ENCODE measurements at regions not wholly inside any gene's neighbourhood (a gene's known extent, or its start where the extent isn't known, plus 50 kb on each side); places are given as distances from the start of the nearest gene placed in this dataset.
A peak's percentile ranks its signal among the peaks of the same experiment; 100 is the strongest.

GRCh38 chr2:120817136-120817955 is 81.7 kb downstream of the GLI2 start:
- no peaks in the 10 kb centered on the region for H3K27me3 ChIP-seq
- H3K27ac ChIP-seq: no peak overlapping the region
- TF ChIP-seq, protein P1, sequence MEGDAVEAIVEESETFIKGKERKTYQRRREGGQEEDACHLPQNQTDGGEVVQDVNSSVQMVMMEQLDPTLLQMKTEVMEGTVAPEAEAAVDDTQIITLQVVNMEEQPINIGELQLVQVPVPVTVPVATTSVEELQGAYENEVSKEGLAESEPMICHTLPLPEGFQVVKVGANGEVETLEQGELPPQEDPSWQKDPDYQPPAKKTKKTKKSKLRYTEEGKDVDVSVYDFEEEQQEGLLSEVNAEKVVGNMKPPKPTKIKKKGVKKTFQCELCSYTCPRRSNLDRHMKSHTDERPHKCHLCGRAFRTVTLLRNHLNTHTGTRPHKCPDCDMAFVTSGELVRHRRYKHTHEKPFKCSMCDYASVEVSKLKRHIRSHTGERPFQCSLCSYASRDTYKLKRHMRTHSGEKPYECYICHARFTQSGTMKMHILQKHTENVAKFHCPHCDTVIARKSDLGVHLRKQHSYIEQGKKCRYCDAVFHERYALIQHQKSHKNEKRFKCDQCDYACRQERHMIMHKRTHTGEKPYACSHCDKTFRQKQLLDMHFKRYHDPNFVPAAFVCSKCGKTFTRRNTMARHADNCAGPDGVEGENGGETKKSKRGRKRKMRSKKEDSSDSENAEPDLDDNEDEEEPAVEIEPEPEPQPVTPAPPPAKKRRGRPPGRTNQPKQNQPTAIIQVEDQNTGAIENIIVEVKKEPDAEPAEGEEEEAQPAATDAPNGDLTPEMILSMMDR (IDR thresholded peaks at IDR 0.05; ENCODE audit: low read depth, low read length): no peak
- no peaks in the 10 kb centered on the region for H3K9me3 ChIP-seq (ENCODE audit: low read depth)
- DNase-seq (ENCODE audit: low read depth in 1 of 2, low spot score in 1 of 2): no peak
- no peak overlapping the region for H3K4me3 ChIP-seq
- H3K4me1 ChIP-seq (ENCODE audit: low read depth): peaks cover 31% of the 10 kb centered on the region
- no peaks in the 10 kb centered on the region for H3K36me3 ChIP-seq

GRCh38 chr2:120817956-120818325 is 82.3 kb downstream of the GLI2 start:
- Histone ChIP-seq H3K27ac (no peak overlapping the region), H3K9me3 (ENCODE audit: low read depth) (no peaks in the 10 kb centered on the region), H3K36me3 (no peaks in the 10 kb centered on the region), H3K4me3 (no peak overlapping the region), H3K27me3 (no peaks in the 10 kb centered on the region), H3K4me1 (ENCODE audit: low read depth) (peaks cover 31% of the 10 kb centered on the region)
- no peak for DNase-seq (ENCODE audit: low read depth in 1 of 2, low spot score in 1 of 2)
- TF ChIP-seq, protein P1 (IDR thresholded peaks at IDR 0.05; ENCODE audit: low read depth, low read length): no peak

DNA sequence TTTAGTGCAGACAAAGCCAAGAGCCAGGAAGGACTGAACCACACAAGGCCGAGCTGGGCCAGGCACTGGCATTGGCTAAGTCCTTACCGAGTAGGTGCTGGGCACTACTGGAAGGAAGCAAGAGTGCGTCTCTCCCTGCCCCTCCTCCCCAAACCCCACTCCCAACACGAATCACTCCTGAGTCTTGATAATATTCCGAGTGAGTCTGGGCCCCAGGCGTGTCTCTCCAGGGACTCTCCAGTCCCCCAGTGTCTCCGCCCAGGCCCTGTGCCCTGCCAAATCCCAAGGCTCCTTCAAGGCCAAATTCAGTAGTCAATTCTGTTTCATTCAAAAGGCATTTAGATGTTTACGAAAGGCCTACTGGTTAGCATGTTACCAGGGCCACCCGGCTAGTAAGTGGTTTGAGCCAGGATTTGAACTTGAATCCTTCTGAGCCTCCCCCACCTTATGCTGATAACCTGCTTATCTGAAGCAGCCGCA is 82.8 kb downstream of the GLI2 start:
- Histone ChIP-seq H3K4me1 (ENCODE audit: low read depth) (peaks cover 31% of the 10 kb centered on the region), H3K36me3 (no peaks in the 10 kb centered on the region), H3K9me3 (ENCODE audit: low read depth) (no peaks in the 10 kb centered on the region), H3K4me3 (no peak overlapping the region), H3K27ac (no peak overlapping the region), H3K27me3 (no peaks in the 10 kb centered on the region)
- DNase-seq (ENCODE audit: low read depth in 1 of 2, low spot score in 1 of 2): peak in 1 of 2 donors; percentile 82
- TF ChIP-seq, protein P1 (IDR thresholded peaks at IDR 0.05; ENCODE audit: low read depth, low read length): no peak

- H3K4me3 ChIP-seq: no peak overlapping the region
- H3K27me3 ChIP-seq: no peaks in the 10 kb centered on the region
- no peaks in the 10 kb centered on the region for H3K36me3 ChIP-seq
- no peak for DNase-seq (ENCODE audit: low read depth in 1 of 2, low spot score in 1 of 2)
- no peaks in the 10 kb centered on the region for H3K9me3 ChIP-seq (ENCODE audit: low read depth)
- H3K27ac ChIP-seq: peak overlapping the region; percentile 15
- H3K4me1 ChIP-seq (ENCODE audit: low read depth): peaks cover 31% of the 10 kb centered on the region
- TF ChIP-seq, protein P1 (IDR thresholded peaks at IDR 0.05; ENCODE audit: low read depth, low read length): no peak
These were observed 84.1 kb downstream of the GLI2 start for GRCh38 chr2:120819720-120820210.

DNA sequence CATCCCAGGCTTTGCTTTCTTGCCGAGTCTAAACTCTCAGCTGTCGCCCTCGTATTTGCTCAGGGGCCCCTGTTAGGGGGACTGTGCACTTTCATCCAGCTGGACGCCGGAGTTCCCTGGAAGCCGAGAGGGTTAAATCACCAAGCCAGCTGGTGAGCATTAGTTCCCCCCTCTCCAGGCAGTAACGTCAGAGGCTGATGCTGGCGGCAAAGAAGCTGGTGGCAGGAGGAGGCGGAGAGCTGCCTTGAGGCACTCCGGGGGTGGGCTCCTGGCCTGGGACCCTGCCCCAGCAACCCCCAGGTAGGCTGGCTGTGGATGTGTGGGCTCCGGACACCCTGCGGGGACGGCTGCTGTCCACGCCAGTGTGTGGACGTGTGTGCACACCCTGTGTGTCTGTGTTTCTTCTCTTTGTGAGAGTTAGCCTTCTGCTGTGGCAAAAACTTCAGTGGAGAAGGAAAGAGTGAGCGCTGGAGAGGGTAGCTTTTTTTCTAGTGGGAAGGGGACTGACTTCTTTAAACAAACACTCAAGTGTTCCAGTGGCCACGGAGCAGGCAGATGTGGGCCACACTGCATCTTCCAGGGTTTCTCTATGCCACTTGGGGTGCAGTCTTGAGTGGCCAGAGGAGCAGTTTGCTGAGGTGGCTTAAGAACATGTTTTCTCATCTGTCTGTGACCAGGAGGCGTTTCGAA is 84.7 kb downstream of the GLI2 start:
- TF ChIP-seq, protein P1 (IDR thresholded peaks at IDR 0.05; ENCODE audit: low read depth, low read length): no peak
- no peaks in the 10 kb centered on the region for H3K27me3 ChIP-seq
- peaks cover 31% of the 10 kb centered on the region for H3K4me1 ChIP-seq (ENCODE audit: low read depth)
- H3K27ac ChIP-seq: peak overlapping the region; percentile 15
- peak; percentile 65 to 73 for DNase-seq (ENCODE audit: low read depth in 1 of 2, low spot score in 1 of 2)
- no peak overlapping the region for H3K4me3 ChIP-seq
- H3K36me3 ChIP-seq: no peaks in the 10 kb centered on the region
- no peaks in the 10 kb centered on the region for H3K9me3 ChIP-seq (ENCODE audit: low read depth)

Data from cardiac muscle cell (in vitro differentiated cells and primary cell).